H1 (cell line): ENCODE measurements at regions not wholly inside any gene's neighbourhood (a gene's known extent, or its start where the extent isn't known, plus 50 kb on each side); places are given as distances from the start of the nearest gene placed in this dataset.

ENCODE experiments used
- CTCF ChIA-PET: fragments of 300-600 bp; sonication (Branson Sonifier 250); formaldehyde crosslinking; loops from one replicate; lab custom pipeline; 2021; ENCODE audit not compliant: partially characterized antibody; lab: Charles Lee
- POLR2A ChIA-PET: fragments of 300-600 bp; sonication (Branson Sonifier 250); formaldehyde crosslinking; loops from one replicate; lab custom pipeline; 2021; ENCODE audit warnings: inconsistent platforms; ENCODE audit not compliant: partially characterized antibody; lab: Charles Lee
- DNase-seq, 2 experiments: peaks; one replicate each; pipeline versions ENCODE4 v3.0.0 to v3.0.0-alpha.2; 2010 to 2022; ENCODE audit warnings: low spot score in 2 of 2, low read depth in 1 of 2, mixed read lengths in 1 of 2
- FAIRE-seq: peaks from 2 replicates; lab custom pipeline; 2011; peaks lifted over from hg19 to GRCh38; lab: Jason Lieb, UNC
- H2AFZ ChIP-seq: 2 replicates; pipeline ENCODE4 v1.8.1; 2012; ENCODE audit warnings: low read length, inconsistent platforms
- H2AK5ac ChIP-seq: 2 replicates; pipeline ENCODE4 v1.6.1; 2013; ENCODE audit warnings: low read depth, low read length
- H2BK120ac ChIP-seq: replicated peaks from 2 replicates; pipeline ENCODE3; 2013; ENCODE audit warnings: low read depth, low read length, inconsistent platforms
- H2BK12ac ChIP-seq: 2 replicates; pipeline ENCODE4 v1.6.1; 2013; ENCODE audit warnings: low read depth, low read length
- H2BK15ac ChIP-seq: 2 replicates; pipeline ENCODE4 v1.6.1; 2013; ENCODE audit warnings: low read length
- H2BK20ac ChIP-seq: 2 replicates; pipeline ENCODE4 v1.6.1; 2013; ENCODE audit warnings: low read length
- H2BK5ac ChIP-seq: 2 replicates; pipeline ENCODE4 v1.6.1; 2013; ENCODE audit warnings: low read depth, low read length
- H3K14ac ChIP-seq: 2 replicates; pipeline ENCODE4 v1.6.1; 2013; ENCODE audit warnings: inconsistent platforms; ENCODE audit not compliant: insufficient read length
- H3K18ac ChIP-seq: 2 replicates; pipeline ENCODE4 v1.6.1; 2013; ENCODE audit warnings: low read length; ENCODE audit errors: extremely low read depth
- H3K23ac ChIP-seq: 2 replicates; pipeline ENCODE4 v1.6.1; 2013; ENCODE audit warnings: inconsistent platforms; ENCODE audit not compliant: insufficient read length
- H3K23me2 ChIP-seq: 2 replicates; pipeline ENCODE4 v1.6.1; 2013; ENCODE audit warnings: low read depth, low read length
- H3K27ac ChIP-seq: 2 replicates; pipeline ENCODE4 v1.6.1; 2011; ENCODE audit warnings: low read depth, low read length, inconsistent platforms
- H3K27me3 ChIP-seq, 4 experiments: replicated peaks in 1 of 4; 1 replicate in 1 of 4; 2 replicates in 3 of 4; pipeline versions ENCODE4 v1.6.1 to v1.8.1; 2011 to 2013; ENCODE audit warnings: low read length in 3 of 4, mild to moderate bottlenecking in 3 of 4, inconsistent platforms in 2 of 4, mixed read lengths in 2 of 4, moderate library complexity in 1 of 4; ENCODE audit not compliant: control insufficient read depth in 3 of 4, insufficient read depth in 3 of 4; ENCODE audit errors: extremely low read depth in 1 of 4
- H3K36me3 ChIP-seq, 4 experiments: 2 replicates each; pipeline versions ENCODE4 v1.6.1 to v1.8.1; 2011 to 2013; ENCODE audit warnings: mild to moderate bottlenecking in 4 of 4, low read length in 3 of 4, moderate library complexity in 2 of 4, control low read depth in 1 of 4, inconsistent platforms in 1 of 4; ENCODE audit not compliant: insufficient read depth in 4 of 4, control insufficient read depth in 2 of 4
- H3K4ac ChIP-seq: replicated peaks from 2 replicates; pipeline ENCODE3; 2013; ENCODE audit warnings: low read length, low read depth, mixed read lengths, inconsistent platforms; ENCODE audit not compliant: insufficient read length
- H3K4me1 ChIP-seq, 4 experiments: replicated peaks in 1 of 4; 1 replicate in 1 of 4; 2 replicates in 3 of 4; pipeline versions ENCODE4 v1.6.1 to v1.8.1; 2011 to 2013; ENCODE audit warnings: low read length in 3 of 4, inconsistent platforms in 2 of 4, mixed read lengths in 1 of 4; ENCODE audit not compliant: insufficient read depth in 4 of 4, control insufficient read depth in 3 of 4
- H3K4me2 ChIP-seq, 2 experiments: 2 replicates each; pipeline versions ENCODE4 v1.6.1 to v1.8.1; 2011 to 2013; ENCODE audit warnings: low read depth in 2 of 2, low read length in 2 of 2, control low read depth in 1 of 2, inconsistent platforms in 1 of 2, mild to moderate bottlenecking in 1 of 2; ENCODE audit not compliant: insufficient read depth in 1 of 2
- H3K4me3 ChIP-seq, 4 experiments: fragments of 200-600, 300-600 bp in 1 of 4; sonication (generic), shearing (Covaris generic), sonication (Bioruptor Twin) in 1 of 4; 2 replicates each; pipeline versions ENCODE4 v1.5.1 to v1.8.1; 2011 to 2016; ENCODE audit warnings: low read length in 4 of 4, low read depth in 3 of 4, control low read depth in 2 of 4, inconsistent platforms in 2 of 4, mild to moderate bottlenecking in 2 of 4, mixed read lengths in 1 of 4, moderate library complexity in 1 of 4; ENCODE audit not compliant: insufficient read depth in 2 of 4; ENCODE audit errors: extremely low read depth in 1 of 4
- H3K56ac ChIP-seq: replicated peaks from 2 replicates; pipeline ENCODE3; 2013; ENCODE audit warnings: low read depth, mild to moderate bottlenecking, mixed read lengths, low read length, inconsistent platforms; ENCODE audit not compliant: insufficient read length
- H3K79me1 ChIP-seq: 2 replicates; pipeline ENCODE4 v1.6.1; 2013; ENCODE audit warnings: low read depth, low read length, control low read depth
- H3K79me2 ChIP-seq, 2 experiments: 2 replicates each; pipeline versions ENCODE4 v1.6.1 to v1.8.1; 2012 to 2013; ENCODE audit warnings: low read length in 2 of 2, mild to moderate bottlenecking in 2 of 2, inconsistent platforms in 1 of 2; ENCODE audit not compliant: insufficient read depth in 2 of 2, control insufficient read depth in 1 of 2
- H3K9ac ChIP-seq, 4 experiments: replicated peaks in 1 of 4; 1 replicate in 1 of 4; 2 replicates in 3 of 4; pipeline versions ENCODE4 v1.6.1 to v1.8.1; 2011 to 2013; ENCODE audit warnings: low read depth in 3 of 4, low read length in 3 of 4, control low read depth in 2 of 4, mild to moderate bottlenecking in 2 of 4, moderate library complexity in 2 of 4, inconsistent platforms in 1 of 4; ENCODE audit errors: extremely low read depth in 1 of 4
- H3K9me3 ChIP-seq, 2 experiments: 2 replicates each; pipeline versions ENCODE4 v1.6.1 to v1.8.1; 2012 to 2013; ENCODE audit warnings: mild to moderate bottlenecking in 2 of 2, moderate library complexity in 2 of 2, control low read depth in 1 of 2, inconsistent platforms in 1 of 2, low read depth in 1 of 2, low read length in 1 of 2, mixed read lengths in 1 of 2; ENCODE audit not compliant: insufficient read depth in 2 of 2
- H4K20me1 ChIP-seq, 2 experiments: replicated peaks in 1 of 2; 2 replicates each; pipeline versions ENCODE3 to v1.8.1; 2011 to 2013; ENCODE audit warnings: inconsistent platforms in 2 of 2, low read length in 2 of 2, mild to moderate bottlenecking in 1 of 2; ENCODE audit not compliant: insufficient read depth in 2 of 2, control insufficient read depth in 1 of 2
- H4K5ac ChIP-seq: 2 replicates; pipeline ENCODE4 v1.6.1; 2013; ENCODE audit warnings: low read length, low read depth, mixed read lengths, inconsistent platforms; ENCODE audit not compliant: insufficient read length
- H4K8ac ChIP-seq: 2 replicates; pipeline ENCODE4 v1.8.0; 2013; ENCODE audit warnings: mild to moderate bottlenecking, moderate library complexity, low read length, inconsistent platforms; ENCODE audit not compliant: insufficient read depth; ENCODE audit errors: extremely low read depth
- H4K91ac ChIP-seq: replicated peaks from 2 replicates; pipeline ENCODE3; 2013; ENCODE audit warnings: low read length, mixed read lengths, inconsistent platforms; ENCODE audit not compliant: insufficient read length
- GABPA ChIP-seq: IDR thresholded peaks from 2 replicates; pipeline ENCODE4 v1.6.1; 2011; ENCODE audit warnings: mild to moderate bottlenecking, low read length, moderate library complexity, borderline replicate concordance; ENCODE audit not compliant: insufficient read depth
- HDAC6 ChIP-seq: IDR thresholded peaks from one replicate; pipeline ENCODE4 v1.7.1; 2012; ENCODE audit warnings: low read depth, mild to moderate bottlenecking, inconsistent platforms, low read length, moderate library complexity
- KDM4A ChIP-seq: IDR thresholded peaks from one replicate; pipeline ENCODE4 v1.7.1; 2012; ENCODE audit warnings: low read depth, mild to moderate bottlenecking, moderate library complexity, low read length, inconsistent platforms; ENCODE audit not compliant: severe bottlenecking
- KDM5A ChIP-seq: fragments of 200-600 bp; IDR thresholded peaks from 2 replicates; pipeline ENCODE4 v1.7.1; 2012; ENCODE audit warnings: mild to moderate bottlenecking, low read length, inconsistent platforms, mixed read lengths
- NANOG ChIP-seq: IDR thresholded peaks from 2 replicates; pipeline ENCODE4 v1.6.1; 2011; ENCODE audit warnings: low read length, low read depth, mild to moderate bottlenecking, inconsistent platforms; ENCODE audit not compliant: insufficient read depth, poor library complexity, severe bottlenecking
- NRF1 ChIP-seq: IDR thresholded peaks from 2 replicates; pipeline ENCODE4 v1.6.1; 2011; ENCODE audit warnings: mild to moderate bottlenecking, low read depth, low read length, improper control_type of control experiment
- SP4 ChIP-seq: IDR thresholded peaks from 2 replicates; pipeline ENCODE4 v1.6.1; 2012; ENCODE audit warnings: low read length, inconsistent platforms
- TAF7 ChIP-seq: optimal IDR thresholded peaks from 2 replicates; pipeline ENCODE3; 2011; ENCODE audit warnings: low read depth, mild to moderate bottlenecking, inconsistent platforms, low read length, moderate library complexity, borderline replicate concordance
- YY1 ChIP-seq: IDR thresholded peaks from 2 replicates; pipeline ENCODE4 v1.6.1; 2011; ENCODE audit warnings: low read depth, mild to moderate bottlenecking, low read length
- WGBS, 2 experiments: shearing (Covaris generic) in 1 of 2; methylation state at CpG; one replicate each; pipeline versions ENCODE4 v1.1.6 to v1.1.7; 2013 to 2015; ENCODE audit warnings: low lambda C conversion rate in 2 of 2, mixed read lengths in 2 of 2, inconsistent platforms in 1 of 2, low coverage in 1 of 2, missing lambda C conversion rate in 1 of 2; ENCODE audit not compliant: insufficient replicate concordance in 2 of 2, insufficient coverage in 1 of 2, insufficient read length in 1 of 2; ENCODE audit errors: extremely low coverage in 1 of 2, missing lambda C conversion rate in 1 of 2; 5-methylcytosine and 5-hydroxymethylcytosine counted together

DNA sequence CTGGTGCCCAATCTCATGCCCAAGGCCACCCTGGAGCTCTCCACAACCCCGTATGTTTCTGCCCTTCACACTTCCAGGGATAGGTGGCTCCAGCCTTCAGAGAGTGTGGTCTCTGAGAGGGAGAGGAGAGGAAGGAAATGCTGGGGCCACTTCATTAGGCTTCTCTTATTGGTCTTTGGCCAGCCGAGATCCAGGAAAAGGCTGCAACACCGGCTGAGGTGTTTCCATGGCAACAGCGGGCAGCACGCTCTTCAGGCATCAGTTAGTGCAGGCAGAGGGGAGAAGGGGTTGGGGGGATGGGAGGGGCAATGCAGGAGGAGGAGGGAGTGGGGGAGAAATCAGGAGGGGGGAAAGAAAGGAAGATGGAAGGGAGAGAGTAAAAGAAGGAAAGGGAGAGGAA is 275.1 kb upstream of the GJB5 start:
- no peak overlapping the region for H3K14ac ChIP-seq
- H2BK120ac ChIP-seq, result no peak overlapping the region
- H3K79me1 ChIP-seq, result no peaks in the 10 kb centered on the region
- H4K91ac ChIP-seq, result no peak overlapping the region
- DNase-seq (no peak), FAIRE-seq (no peak)
- H4K20me1 ChIP-seq, result no peaks in the 10 kb centered on the region
- H4K5ac ChIP-seq, result no peak overlapping the region
- peak overlapping the region; percentile 19; the same call in 1 of the 2 replicates for H2AFZ ChIP-seq
- H3K36me3 ChIP-seq, result no peaks in the 10 kb centered on the region
- H2BK12ac ChIP-seq, result no peak overlapping the region
- H2BK15ac ChIP-seq, result no peak overlapping the region
- H3K56ac ChIP-seq, result no peak overlapping the region
- no peaks in the 10 kb centered on the region for H3K9me3 ChIP-seq
- no peak overlapping the region for H3K23ac ChIP-seq
- 57% methylated on average over 5 of the region's 5 CpGs; no CpG with 5 or more reads in 1 of the 2 experiments for WGBS, 2 experiments
- H3K4me1 ChIP-seq, result peaks cover 0 to 6% (median 0%) of the 10 kb centered on the region in 4 experiments; a peak in 1 of 7 replicates
- ChIA-PET POLR2A (interaction anchor here (1.7 kb wide), 1 partner anchor 9 kb away, joined by 4 read pairs; no protein-coding TSS in a partner anchor), CTCF (interaction anchor here (1.2 to 2.9 kb wide), 3 partner anchors 20 to 69 kb away, joined by 3 to 12 read pairs (median 6); no protein-coding TSS in a partner anchor)
- no peak overlapping the region for H3K27ac ChIP-seq
- H3K4ac ChIP-seq, result no peak overlapping the region
- no peak overlapping the region for H2AK5ac ChIP-seq
- TF ChIP-seq NANOG, result no peak
- TF ChIP-seq SP4, result no peak
- no peak for TF ChIP-seq GABPA
- no peak for TF ChIP-seq KDM5A
- no peak for TF ChIP-seq YY1
- TF ChIP-seq NRF1, result no peak
- no peak for TF ChIP-seq KDM4A
- no peak for TF ChIP-seq HDAC6
- no peak for TF ChIP-seq TAF7
- no peak overlapping the region for H3K18ac ChIP-seq
- no peak overlapping the region for H3K9ac ChIP-seq
- no peaks in the 10 kb centered on the region for H3K23me2 ChIP-seq
- no peak overlapping the region for H2BK20ac ChIP-seq
- H3K79me2 ChIP-seq, result no peaks in the 10 kb centered on the region
- H4K8ac ChIP-seq, result peak overlapping the region; percentile 11; the same call in 1 of the 2 replicates
- H3K4me3 ChIP-seq, result no peak overlapping the region
- H3K4me2 ChIP-seq, result no peak overlapping the region
- H2BK5ac ChIP-seq, result no peak overlapping the region
- H3K27me3 ChIP-seq, result no peaks in the 10 kb centered on the region
